SKM-1 (cell line): ENCODE measurements at regions not wholly inside any gene's neighbourhood (a gene's known extent, or its start where the extent isn't known, plus 50 kb on each side); places are given as distances from the start of the nearest gene placed in this dataset.

Source experiments
- DNase-seq: peaks from one replicate; lab custom pipeline; 2025; ENCODE audit not compliant: unreplicated experiment; lab: John Stamatoyannopoulos, UW

- no peak for DNase-seq
Measured at GRCh38 chr2:187922846-187923245, 368.6 kb upstream of the TFPI start.

GRCh38 chr2:187924293-187924692 lies 367.4 kb upstream of the GULP1 start:
- no peak for DNase-seq

DNA sequence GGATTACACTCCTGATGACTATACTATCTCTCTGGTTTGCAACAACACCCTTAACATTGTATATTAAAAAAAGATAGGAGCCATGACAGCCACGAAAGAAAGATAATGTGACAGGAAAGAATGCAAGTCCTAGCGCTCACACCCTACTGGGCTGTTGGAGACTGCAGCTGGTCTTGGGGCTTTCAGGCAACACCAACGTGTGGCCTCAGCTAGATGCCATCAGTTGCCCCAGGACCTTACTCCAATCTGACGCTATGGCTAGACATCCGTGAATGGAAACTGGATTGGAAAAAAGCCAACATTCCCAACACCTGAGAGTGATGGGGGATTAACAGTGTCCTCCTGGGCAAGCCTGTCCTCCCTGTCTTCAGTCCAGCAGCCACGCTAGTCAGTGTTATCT lies 357.4 kb upstream of the GULP1 start:
- DNase-seq, result no peak

- no peak for DNase-seq
Measured at GRCh38 chr2:187934692-187935091, 357.0 kb upstream of the GULP1 start.

- no peak for DNase-seq
Measured at GRCh38 chr2:187935126-187935525, 356.5 kb upstream of the GULP1 start.

DNA sequence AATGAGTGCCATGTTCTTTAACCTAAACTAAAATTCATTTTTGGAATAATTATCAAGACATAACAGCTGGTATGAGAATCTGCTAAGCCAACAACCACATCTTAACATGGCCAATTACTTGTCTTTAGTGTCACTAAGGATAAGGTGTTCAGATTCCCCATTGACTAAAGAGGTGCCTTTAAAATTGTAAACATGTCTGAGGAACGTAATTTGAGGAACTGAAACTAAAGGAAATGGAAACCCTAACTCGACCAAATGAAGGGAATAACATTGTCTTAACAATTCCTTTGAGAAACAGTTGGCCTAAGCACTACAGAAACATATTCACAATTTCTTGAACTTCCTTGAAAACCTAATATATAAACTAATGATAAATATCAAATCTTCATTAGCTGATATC lies 355.4 kb upstream of the GULP1 start:
- DNase-seq, result no peak

- DNase-seq, result no peak
Measured at GRCh38 chr2:187939180-187939579, 352.5 kb upstream of the GULP1 start.

DNA sequence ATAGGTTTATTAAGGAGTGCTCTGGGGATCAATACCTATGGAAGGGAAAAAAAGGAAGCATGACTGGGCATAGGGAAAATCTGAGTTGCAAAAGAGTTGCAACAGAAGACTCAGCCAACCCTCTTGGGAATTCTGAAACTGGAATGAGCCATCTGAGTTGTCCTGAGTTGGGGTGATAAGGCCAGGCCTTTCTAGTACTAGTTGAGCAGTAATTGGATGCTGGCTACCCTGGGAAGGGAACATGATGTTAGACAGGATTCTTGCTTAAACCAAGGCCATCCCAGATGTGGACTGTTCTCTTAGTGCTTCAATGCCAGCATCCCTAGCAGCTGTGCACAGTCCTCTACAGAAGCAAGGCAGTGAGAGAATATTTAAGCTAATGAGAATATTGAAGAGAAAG lies 348.8 kb upstream of the GULP1 start:
- DNase-seq, result no peak

DNA sequence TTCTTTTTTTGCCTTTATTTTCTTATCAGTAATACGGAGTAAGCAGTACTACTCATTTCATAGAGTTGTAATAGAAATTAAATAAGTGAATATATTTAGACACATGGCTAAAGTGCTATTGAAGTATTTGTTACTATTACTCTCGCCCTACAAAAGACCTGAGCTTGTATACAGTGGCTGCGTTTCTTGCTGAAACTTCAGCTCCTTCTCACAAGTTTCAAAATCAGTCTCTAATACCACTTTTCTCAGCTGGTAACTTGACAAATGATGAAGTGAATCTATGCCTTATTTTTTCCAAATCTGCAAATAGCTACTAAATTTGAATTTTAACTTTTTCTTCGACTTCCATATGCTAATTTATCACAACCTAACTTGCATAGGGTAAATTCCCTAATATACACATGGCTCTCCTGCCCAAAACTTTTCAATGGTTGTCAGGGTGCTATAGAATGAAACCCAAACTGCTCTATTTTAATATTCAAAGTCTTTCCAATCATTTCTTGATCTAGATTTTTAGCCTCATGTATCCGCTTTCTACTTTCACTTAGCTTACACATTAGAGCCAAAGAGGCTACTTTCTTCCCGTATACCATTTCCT lies 347.8 kb upstream of the GULP1 start:
- no peak for DNase-seq

DNA sequence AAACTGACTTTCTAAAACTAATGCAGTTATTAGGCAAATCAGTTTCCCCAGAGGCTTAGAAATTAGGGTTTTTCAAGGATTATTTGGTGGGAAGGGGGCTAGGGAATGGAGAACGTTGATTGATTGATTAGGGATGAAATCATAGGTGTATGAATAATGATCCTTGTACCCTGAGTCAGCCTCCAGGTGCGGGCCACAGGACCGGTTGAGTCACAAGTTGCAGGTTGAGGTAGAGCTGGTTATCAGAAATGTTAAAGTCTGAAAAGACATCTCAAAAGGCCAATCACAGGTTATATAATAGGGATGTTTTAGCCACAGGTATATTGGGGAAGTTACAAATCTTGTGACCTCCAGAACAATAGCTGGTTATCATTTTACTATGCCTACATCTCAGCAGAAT lies 341.8 kb upstream of the GULP1 start:
- no peak for DNase-seq

GRCh38 chr2:187951470-187952218 lies 340.0 kb upstream of the GULP1 start:
- DNase-seq, result no peak

GRCh38 chr2:187956906-187957534 lies 334.7 kb upstream of the GULP1 start:
- no peak for DNase-seq

- no peak for DNase-seq
Measured at GRCh38 chr2:187959821-187960220, 331.9 kb upstream of the GULP1 start.

DNA sequence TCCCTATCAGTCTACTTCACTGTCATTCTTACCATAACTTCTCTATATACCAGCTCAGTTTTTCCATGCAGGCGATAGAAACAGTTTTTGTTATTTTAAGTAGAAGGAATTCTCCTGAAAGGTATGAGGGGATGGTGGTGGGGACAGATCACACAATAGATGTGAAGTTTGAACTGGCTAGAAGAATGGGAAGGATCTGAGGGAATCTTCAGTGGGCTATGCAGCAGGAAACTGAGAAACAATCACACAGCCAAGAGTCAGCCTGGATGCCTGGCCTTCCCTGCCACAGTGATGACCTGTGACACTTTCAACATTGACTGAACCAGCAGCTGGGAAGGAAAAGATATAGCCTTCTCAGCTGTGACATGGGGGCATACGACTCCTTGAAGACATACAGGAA lies 329.1 kb upstream of the GULP1 start:
- DNase-seq, result no peak

- DNase-seq, result no peak
Measured at GRCh38 chr2:187964746-187965145, 326.9 kb upstream of the GULP1 start.

- no peak for DNase-seq
Measured at GRCh38 chr2:187966924-187967323, 324.8 kb upstream of the GULP1 start.

DNA sequence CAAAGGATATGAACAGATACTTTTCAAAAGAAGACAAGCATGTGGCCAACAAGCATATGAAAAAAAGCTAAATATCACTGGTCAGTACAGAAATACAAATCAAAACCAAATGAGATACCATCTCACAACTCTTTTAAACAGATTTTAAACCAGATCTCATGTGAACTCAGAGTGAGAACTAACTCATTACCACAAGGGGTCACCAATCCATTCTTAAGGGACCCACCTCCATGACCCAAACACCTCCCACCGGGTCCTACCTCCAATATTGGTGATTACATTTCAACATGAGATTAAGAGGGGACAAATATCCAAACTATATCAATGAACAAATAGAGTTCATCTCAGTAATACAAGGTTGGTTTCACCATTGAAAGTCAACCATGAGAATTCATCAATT lies 319.8 kb upstream of the GULP1 start:
- DNase-seq, result no peak

DNA sequence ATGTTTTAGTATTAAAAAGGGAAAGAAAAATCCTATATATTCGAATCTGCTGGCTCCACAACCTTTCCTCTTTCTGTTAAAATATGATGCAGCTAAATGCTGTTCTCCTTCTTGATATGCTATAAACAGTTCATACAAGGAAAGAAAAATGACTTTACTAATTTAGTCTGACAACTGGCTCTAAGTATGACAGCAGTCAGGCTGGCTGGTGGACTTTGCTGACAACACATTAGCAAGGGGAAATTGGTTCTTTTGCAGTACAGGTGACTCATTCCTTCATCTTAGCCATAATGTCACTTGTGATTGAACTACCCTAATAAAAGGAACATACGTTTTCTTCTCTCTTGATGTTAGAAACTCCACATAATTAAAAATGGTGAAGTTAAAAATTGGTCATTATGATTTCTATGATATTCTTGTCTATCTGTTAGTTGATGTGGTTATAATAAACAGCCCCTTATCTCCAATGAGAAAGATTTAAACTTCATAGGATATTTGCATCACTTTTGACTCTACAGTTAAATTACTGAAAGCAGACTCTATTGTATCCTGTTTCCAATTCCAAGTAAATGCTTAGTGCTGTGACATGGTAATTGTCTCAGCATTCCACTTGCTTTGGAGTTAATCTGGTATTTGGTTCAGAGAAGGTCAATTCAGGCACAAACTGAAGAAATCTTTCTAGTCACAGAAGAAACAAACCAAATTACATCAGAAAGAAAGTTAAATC lies 315.3 kb upstream of the GULP1 start:
- no peak for DNase-seq

DNA sequence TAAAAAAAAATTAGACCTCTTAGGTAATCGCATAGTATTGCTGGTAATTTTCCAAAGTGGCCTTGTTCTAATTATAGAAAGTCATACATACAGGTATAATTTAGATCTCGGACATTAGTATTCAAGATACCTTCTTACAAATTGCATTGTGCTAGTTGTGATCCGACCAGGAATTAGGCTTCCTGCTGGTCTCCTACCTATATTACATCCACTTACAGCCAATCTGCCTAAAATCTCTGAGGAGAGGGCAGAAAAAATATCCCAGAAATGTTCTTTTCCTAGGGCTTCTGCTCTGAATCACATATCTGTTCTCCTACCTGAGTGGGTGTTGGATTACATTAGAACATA lies 314.7 kb upstream of the GULP1 start:
- DNase-seq, result no peak

DNA sequence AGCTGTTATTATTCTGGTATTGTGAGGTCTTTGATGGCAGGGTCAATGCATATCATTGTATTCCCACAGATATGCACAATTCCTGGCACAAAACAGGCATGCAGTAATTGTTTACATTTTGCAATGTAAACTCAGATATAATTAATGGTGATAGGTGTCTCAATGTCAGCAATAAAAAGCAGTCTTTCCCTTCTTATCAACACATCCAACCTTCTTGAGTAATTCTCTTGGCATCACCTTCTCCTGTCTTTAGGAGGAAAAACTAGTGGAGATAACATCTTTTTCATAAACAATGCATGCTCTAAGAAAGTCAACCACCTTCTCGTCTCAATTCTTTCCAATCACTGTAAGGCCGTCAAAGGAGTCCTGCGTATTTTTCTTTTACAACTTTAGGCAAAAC lies 313.3 kb upstream of the GULP1 start:
- no peak for DNase-seq

GRCh38 chr2:187982668-187983067 lies 309.0 kb upstream of the GULP1 start:
- DNase-seq, result peak; percentile 94

DNA sequence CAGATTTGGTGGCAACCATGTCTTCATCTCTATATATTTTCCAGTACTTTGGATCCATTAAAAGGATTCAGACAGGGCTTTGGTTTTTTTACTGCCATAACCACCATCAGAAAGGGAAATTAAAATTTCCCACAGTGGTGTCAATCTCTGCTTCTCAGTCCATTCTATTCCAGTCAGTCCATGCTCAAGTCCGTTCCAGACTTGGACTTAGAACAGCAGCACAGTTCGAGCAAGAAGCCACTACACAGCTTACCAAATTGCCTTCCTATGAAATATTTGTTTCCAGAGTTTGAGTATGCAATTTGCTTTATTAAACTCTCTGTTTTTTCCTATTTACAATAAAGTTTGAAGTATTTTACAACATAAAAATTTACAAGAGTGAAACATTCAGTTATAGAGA lies 306.5 kb upstream of the GULP1 start:
- no peak for DNase-seq
